ENCODE measurements at regions not wholly inside any gene's neighbourhood (a gene's known extent, or its start where the extent isn't known, plus 50 kb on each side); places are given as distances from the start of the nearest gene placed in this dataset.

DNA sequence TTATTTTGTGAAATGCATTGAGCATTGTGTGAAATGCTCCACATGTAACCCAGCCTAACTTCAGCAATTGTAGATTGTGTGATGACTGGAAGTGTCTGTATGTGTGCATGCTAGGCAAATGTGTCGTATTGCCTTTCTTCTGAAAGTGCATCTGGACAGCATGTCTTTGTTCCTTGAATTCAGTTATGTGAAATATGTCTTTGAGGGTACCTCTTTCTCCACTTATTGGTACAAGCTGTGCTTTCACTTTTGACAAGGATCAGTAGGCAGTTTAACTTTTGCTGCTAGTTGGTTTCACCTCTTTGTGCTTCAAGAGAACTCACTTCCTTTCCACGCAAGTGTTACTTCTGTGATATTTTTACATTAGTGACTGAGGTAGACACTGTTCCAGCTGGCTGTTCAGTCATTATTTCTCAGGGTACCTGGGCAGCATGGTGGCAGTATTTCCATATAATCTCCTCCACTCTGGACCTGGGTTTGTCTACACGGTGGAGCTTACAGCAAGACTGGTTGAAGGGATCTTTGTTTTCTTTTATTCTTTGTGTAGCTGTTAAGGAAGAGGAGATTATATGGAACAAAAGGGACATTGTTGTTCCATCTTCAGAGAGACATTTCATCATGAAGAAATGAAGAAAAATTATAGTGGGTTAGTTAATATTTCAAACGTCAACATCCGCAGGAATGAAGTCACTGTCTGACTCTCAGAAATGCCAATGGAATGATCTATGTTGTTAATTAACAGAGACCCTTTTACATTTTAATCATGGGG is 175.4 kb downstream of the UTRN start:
- no peak for DNase-seq
- TF ChIP-seq, protein P1, sequence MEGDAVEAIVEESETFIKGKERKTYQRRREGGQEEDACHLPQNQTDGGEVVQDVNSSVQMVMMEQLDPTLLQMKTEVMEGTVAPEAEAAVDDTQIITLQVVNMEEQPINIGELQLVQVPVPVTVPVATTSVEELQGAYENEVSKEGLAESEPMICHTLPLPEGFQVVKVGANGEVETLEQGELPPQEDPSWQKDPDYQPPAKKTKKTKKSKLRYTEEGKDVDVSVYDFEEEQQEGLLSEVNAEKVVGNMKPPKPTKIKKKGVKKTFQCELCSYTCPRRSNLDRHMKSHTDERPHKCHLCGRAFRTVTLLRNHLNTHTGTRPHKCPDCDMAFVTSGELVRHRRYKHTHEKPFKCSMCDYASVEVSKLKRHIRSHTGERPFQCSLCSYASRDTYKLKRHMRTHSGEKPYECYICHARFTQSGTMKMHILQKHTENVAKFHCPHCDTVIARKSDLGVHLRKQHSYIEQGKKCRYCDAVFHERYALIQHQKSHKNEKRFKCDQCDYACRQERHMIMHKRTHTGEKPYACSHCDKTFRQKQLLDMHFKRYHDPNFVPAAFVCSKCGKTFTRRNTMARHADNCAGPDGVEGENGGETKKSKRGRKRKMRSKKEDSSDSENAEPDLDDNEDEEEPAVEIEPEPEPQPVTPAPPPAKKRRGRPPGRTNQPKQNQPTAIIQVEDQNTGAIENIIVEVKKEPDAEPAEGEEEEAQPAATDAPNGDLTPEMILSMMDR (IDR thresholded peaks at IDR 0.05) = no peak
- TF ChIP-seq POLR2A (IDR thresholded peaks at IDR 0.05) = no peak
- H3K36me3 ChIP-seq (replicated peaks in 1 of 2; ENCODE audit: insufficient read depth in 1 of 2, low read depth in 2 of 2) = peaks cover 0 to 17% of the 10 kb centered on the region in 2 donors
- no peaks in the 10 kb centered on the region for H3K4me1 ChIP-seq
- WGBS, 2 donors = 58 to 69% methylated on average over 5 of the region's 5 CpGs
- H3K27ac ChIP-seq = peak overlapping the region in 1 of 4 donors; percentile 27
- H3K27me3 ChIP-seq = no peaks in the 10 kb centered on the region
- ATAC-seq = no peak
- H3K9me3 ChIP-seq = no peaks in the 10 kb centered on the region
- no peak overlapping the region for H3K4me3 ChIP-seq
- intact Hi-C loops (cut with DNase I) = no loop called here

DNA sequence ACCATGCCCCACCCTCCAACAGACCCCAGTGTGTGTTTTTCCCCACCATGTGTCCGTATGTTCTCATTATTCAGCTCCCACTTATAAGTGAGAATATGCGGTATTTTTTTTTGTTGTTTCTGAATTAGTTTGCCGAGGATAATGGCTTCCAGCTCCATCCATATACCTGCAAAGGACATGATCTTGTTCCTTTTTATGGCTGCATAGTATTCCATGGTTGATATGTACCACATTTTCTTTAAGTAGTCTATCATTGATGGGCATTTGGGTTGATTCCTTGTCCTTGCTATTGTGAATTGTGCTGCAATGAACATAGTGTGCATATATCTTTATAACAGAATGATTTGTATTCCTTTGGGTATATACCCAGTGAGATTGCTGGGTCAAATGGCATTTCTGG is 176.9 kb downstream of the UTRN start:
- DNase-seq (no peak), ATAC-seq (no peak)
- Histone ChIP-seq H3K27ac (no peak overlapping the region), H3K4me1 (no peaks in the 10 kb centered on the region), H3K4me3 (no peak overlapping the region), H3K36me3 (replicated peaks in 1 of 2; ENCODE audit: insufficient read depth in 1 of 2, low read depth in 2 of 2) (peaks cover 0 to 17% of the 10 kb centered on the region in 2 donors), H3K27me3 (no peaks in the 10 kb centered on the region), H3K9me3 (no peaks in the 10 kb centered on the region)
- no peak for TF ChIP-seq POLR2A (IDR thresholded peaks at IDR 0.05)
- TF ChIP-seq, protein P1 (IDR thresholded peaks at IDR 0.05) = no peak
- WGBS, 2 donors = 96 to 97% methylated on average over 3 of the region's 3 CpGs
- intact Hi-C loops (cut with DNase I) = no loop called here

DNA sequence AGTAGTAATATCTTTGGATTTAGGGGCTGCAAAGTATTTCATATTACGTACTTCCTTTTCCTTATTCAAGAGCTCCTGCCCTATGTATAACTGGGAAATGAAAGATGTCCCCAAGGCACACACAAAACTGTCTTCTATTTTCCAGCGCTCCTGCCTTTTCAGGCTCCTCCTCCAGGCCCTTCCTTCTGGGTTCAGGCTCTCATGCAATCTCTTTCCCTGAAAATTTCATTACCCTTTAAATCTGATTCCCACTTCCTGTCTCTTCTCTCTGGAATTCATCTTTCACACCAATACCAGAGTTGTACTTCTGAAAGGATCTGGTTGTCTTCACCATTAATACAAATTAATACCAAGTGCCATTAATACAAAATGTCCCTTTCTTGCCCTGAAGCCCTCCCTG is 181.6 kb downstream of the UTRN start:
- WGBS, 2 donors = 92 to 97% methylated on average over 2 of the region's 2 CpGs
- intact Hi-C loops (cut with DNase I) = no loop called here
- Histone ChIP-seq H3K4me3 (no peak overlapping the region), H3K27me3 (no peaks in the 10 kb centered on the region), H3K9me3 (no peaks in the 10 kb centered on the region), H3K4me1 (peaks cover 6% of the 10 kb centered on the region), H3K27ac (no peak overlapping the region), H3K36me3 (replicated peaks in 1 of 2; ENCODE audit: insufficient read depth in 1 of 2, low read depth in 2 of 2) (peaks cover 0 to 10% of the 10 kb centered on the region in 2 donors)
- ATAC-seq (no peak), DNase-seq (no peak)
- no peak for TF ChIP-seq POLR2A (IDR thresholded peaks at IDR 0.05)
- TF ChIP-seq, protein P1 (IDR thresholded peaks at IDR 0.05) = no peak

DNA sequence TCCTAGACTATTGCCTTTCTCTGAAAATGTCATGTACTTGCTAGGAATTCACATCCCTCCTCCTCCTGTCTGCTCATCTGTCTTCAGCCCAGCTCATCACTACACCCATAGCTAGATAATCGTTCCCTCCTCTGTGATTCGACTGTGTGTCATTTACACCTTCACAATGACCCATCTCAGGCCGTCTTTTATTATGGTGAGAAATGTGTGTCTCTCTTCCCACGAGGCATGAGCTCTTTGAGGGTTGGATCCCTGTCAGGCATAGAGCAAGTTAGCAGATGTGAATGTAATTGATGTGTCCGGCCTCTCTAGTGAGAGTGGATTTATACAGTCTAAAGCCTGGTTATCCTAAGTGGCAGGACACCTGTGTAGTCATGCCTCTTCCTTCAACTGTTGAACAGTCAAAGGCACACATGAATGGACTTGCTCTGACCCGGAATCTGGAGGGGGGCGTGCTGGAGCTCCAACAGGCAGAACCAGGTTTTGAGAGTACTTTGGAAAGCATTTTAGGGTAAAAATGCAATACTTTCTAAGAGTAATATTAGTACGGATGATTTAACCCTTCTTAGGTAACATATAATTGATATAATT is 182.1 kb downstream of the UTRN start:
- intact Hi-C loops (cut with DNase I) = no loop called here
- ATAC-seq (no peak), DNase-seq (no peak)
- H3K4me1 ChIP-seq = peaks cover 6% of the 10 kb centered on the region
- H3K36me3 ChIP-seq (replicated peaks in 1 of 2; ENCODE audit: insufficient read depth in 1 of 2, low read depth in 2 of 2) = peaks cover 0 to 7% of the 10 kb centered on the region in 2 donors
- H3K9me3 ChIP-seq = no peaks in the 10 kb centered on the region
- WGBS, 2 donors = 83 to 93% methylated on average over 8 of the region's 8 CpGs
- H3K27me3 ChIP-seq = no peaks in the 10 kb centered on the region
- no peak overlapping the region for H3K4me3 ChIP-seq
- no peak overlapping the region for H3K27ac ChIP-seq
- TF ChIP-seq POLR2A (IDR thresholded peaks at IDR 0.05) = no peak
- TF ChIP-seq, protein P1 (IDR thresholded peaks at IDR 0.05) = no peak
